ENCODE measurements at regions not wholly inside any gene's neighbourhood (a gene's known extent, or its start where the extent isn't known, plus 50 kb on each side); places are given as distances from the start of the nearest gene placed in this dataset.

DNA sequence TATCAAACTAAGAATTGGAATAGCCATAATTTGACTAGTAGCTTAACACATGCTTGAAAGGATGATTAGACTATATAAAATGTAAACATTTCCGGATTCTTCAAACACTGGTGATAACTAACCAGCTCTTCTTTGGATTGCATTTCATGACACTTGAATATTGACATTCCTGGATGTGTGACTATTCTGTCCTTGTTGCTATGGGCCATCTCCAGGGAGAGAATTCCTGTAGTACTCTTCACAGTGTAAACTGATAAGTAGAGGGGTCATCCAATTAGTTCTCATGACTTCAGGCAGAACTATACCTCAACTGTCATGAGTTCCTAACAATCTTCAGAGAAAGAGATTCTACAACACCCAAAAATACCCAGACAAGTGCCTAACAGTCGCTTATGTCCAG lies 1026.7 kb upstream of the TENM3 start:
- TF ChIP-seq RFX5 (IDR thresholded peaks at IDR 0.05; ENCODE audit: low read depth, low read length) (no peak), POLR2A (IDR thresholded peaks at IDR 0.05; ENCODE audit: low read depth, low read length) (no peak), CTCF (conservative IDR thresholded peaks at IDR 0.05; ENCODE audit: low read depth, low read length) (no peak), CEBPB (IDR thresholded peaks at IDR 0.05; ENCODE audit: low read depth, low read length) (no peak), SMC3 (IDR thresholded peaks at IDR 0.05; ENCODE audit: low read depth, low read length) (no peak), MXI1 (IDR thresholded peaks at IDR 0.05; ENCODE audit: borderline replicate concordance, low read depth, low read length) (no peak), BHLHE40 (IDR thresholded peaks at IDR 0.05; ENCODE audit: low read depth, low read length) (no peak), RCOR1 (IDR thresholded peaks at IDR 0.05; ENCODE audit: insufficient replicate concordance, low read length) (no peak), MAFK (IDR thresholded peaks at IDR 0.05; ENCODE audit: low read depth, low read length) (no peak), RAD21 (IDR thresholded peaks at IDR 0.05; ENCODE audit: low read length) (no peak), USF2 (IDR thresholded peaks at IDR 0.05; ENCODE audit: low read depth, low read length) (no peak), MAZ (IDR thresholded peaks at IDR 0.05; ENCODE audit: borderline replicate concordance, low read depth, low read length) (no peak)

All from IMR-90 (cell line).